ENCODE measurements at regions not wholly inside any gene's neighbourhood (a gene's known extent, or its start where the extent isn't known, plus 50 kb on each side); places are given as distances from the start of the nearest gene placed in this dataset.

DNA sequence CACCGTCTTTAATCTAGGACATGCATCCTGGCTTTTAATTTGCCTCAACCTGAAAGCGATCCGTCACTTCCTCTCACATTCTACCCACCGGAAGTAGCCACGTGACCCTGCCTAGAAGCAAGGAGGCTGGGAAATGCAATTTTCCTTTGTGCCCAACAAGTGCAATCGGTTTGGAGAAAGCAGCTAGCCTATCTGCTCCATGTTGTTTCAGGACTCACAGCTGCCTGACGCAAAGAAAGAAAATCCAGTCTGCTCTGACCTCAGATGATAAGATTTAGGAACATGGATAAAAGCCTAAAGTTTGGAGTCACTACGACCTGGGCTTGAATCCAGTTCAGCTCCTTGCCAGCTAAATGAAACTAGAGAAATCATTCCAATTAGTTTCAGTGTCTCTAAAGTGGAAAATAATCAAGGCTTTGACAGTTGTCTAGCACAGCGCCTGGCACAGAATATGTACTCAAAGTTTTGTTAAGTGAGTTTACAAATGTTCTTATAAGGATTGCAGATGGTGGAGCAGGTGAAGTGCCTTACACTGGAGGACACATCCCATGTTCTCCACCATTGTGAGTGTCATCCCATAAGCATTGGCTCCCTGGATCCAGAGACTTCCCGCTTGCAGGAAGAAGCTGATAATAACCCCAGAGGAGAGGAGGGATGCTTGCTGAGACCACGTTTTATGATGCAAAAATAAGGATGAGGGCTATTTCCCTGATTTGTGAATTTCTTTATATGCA is 553.7 kb downstream of the MN1 start:
- H2AK5ac ChIP-seq (ENCODE audit: low read depth, low read length): no peak overlapping the region
- H2AFZ ChIP-seq (ENCODE audit: low read length): peak overlapping the region; percentile 74
- no peak overlapping the region for H3K4ac ChIP-seq (ENCODE audit: low read length)
- no peak overlapping the region for H3K27ac ChIP-seq (replicated peaks; ENCODE audit: low read length)
- H3K79me1 ChIP-seq (ENCODE audit: low read depth, low read length): no peaks in the 10 kb centered on the region
- no peak overlapping the region for H3K4me3 ChIP-seq (ENCODE audit: low read length in 2 of 2)
- no peak overlapping the region for H3K4me2 ChIP-seq (ENCODE audit: insufficient read depth, low read length, poor library complexity, severe bottlenecking)
- no peak overlapping the region for H3K9ac ChIP-seq (ENCODE audit: low read depth, low read length, poor library complexity)
- peaks cover 3 to 38% of the 10 kb centered on the region in 2 donors for H3K4me1 ChIP-seq (ENCODE audit: control insufficient read depth in 2 of 2, insufficient read depth in 1 of 2, low read depth in 1 of 2, low read length in 2 of 2)
- no peak overlapping the region for H3K14ac ChIP-seq (ENCODE audit: low read length)
- no peaks in the 10 kb centered on the region for H3K36me3 ChIP-seq (replicated peaks in 1 of 2; ENCODE audit: control insufficient read depth in 2 of 2, insufficient read depth in 2 of 2, low read length in 2 of 2)
- H2BK12ac ChIP-seq (ENCODE audit: low read length): no peak overlapping the region
- peaks cover 0 to 4% of the 10 kb centered on the region in 2 donors for H3K9me3 ChIP-seq (replicated peaks in 1 of 2; ENCODE audit: control insufficient read depth in 2 of 2, insufficient read depth in 1 of 2, low read depth in 1 of 2, low read length in 2 of 2)
- no CpG with 5 or more reads among the region's 11 CpGs for WGBS, 2 donors (ENCODE audit: extremely low coverage in 2 of 2, insufficient read length in 2 of 2, insufficient replicate concordance in 1 of 2)
- no peak overlapping the region for H3K23ac ChIP-seq (ENCODE audit: low read depth, low read length, poor library complexity)
- no peak overlapping the region for H4K8ac ChIP-seq (ENCODE audit: low read depth, low read length)
- H3K18ac ChIP-seq (ENCODE audit: low read length): no peak overlapping the region
- no peak overlapping the region for H2BK15ac ChIP-seq (ENCODE audit: low read length)
- no peak overlapping the region for H2BK120ac ChIP-seq (ENCODE audit: low read depth, low read length)
- no peak for DNase-seq (ENCODE audit: low spot score)
- H4K91ac ChIP-seq (ENCODE audit: low read depth, low read length, poor library complexity): no peak overlapping the region
- H2BK5ac ChIP-seq (ENCODE audit: low read length): no peak overlapping the region
- no peaks in the 10 kb centered on the region for H3K27me3 ChIP-seq (ENCODE audit: control insufficient read depth in 3 of 3, insufficient read depth in 3 of 3, low read depth in 1 of 3, low read length in 3 of 3)

DNA sequence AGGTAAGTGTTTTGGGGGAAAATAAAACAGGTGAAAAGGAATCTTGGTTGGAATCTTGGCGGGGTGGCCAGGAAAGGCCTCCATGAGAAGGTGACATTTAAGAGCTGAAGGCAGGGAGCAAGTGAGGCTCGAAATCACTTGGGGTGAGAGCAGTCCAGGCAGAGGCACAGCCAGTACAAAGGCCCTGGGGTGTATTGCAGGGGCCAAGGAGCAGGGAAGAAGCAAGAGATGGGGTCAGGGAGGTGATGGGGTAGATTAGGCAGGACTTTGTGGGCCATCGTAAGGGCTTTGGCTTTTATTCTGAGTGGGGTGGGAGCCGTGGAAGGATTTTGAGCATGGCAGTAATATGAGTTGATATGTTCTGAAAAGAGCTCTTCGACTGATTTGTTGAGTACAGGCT is 551.1 kb downstream of the MN1 start:
- no peaks in the 10 kb centered on the region for H3K79me1 ChIP-seq (ENCODE audit: low read depth, low read length)
- peak overlapping the region; percentile 54 for H3K18ac ChIP-seq (ENCODE audit: low read length)
- no peak overlapping the region for H3K4me2 ChIP-seq (ENCODE audit: insufficient read depth, low read length, poor library complexity, severe bottlenecking)
- WGBS, 2 donors (ENCODE audit: extremely low coverage in 2 of 2, insufficient read length in 2 of 2, insufficient replicate concordance in 1 of 2): no CpG with 5 or more reads among the region's 5 CpGs
- H3K4me1 ChIP-seq (ENCODE audit: control insufficient read depth in 2 of 2, insufficient read depth in 1 of 2, low read depth in 1 of 2, low read length in 2 of 2): peaks cover 1 to 13% of the 10 kb centered on the region in 2 donors
- H3K9me3 ChIP-seq (replicated peaks in 1 of 2; ENCODE audit: control insufficient read depth in 2 of 2, insufficient read depth in 1 of 2, low read depth in 1 of 2, low read length in 2 of 2): peaks cover 2 to 14% of the 10 kb centered on the region in 2 donors
- H3K27ac ChIP-seq (replicated peaks; ENCODE audit: low read length): no peak overlapping the region
- no peak overlapping the region for H3K4me3 ChIP-seq (ENCODE audit: low read length in 2 of 2)
- H3K27me3 ChIP-seq (ENCODE audit: control insufficient read depth in 3 of 3, insufficient read depth in 3 of 3, low read depth in 1 of 3, low read length in 3 of 3): no peaks in the 10 kb centered on the region
- no peak overlapping the region for H4K8ac ChIP-seq (ENCODE audit: low read depth, low read length)
- no peak overlapping the region for H4K91ac ChIP-seq (ENCODE audit: low read depth, low read length, poor library complexity)
- no peak overlapping the region for H2BK12ac ChIP-seq (ENCODE audit: low read length)
- H2BK15ac ChIP-seq (ENCODE audit: low read length): peak overlapping the region; percentile 39
- H3K23ac ChIP-seq (ENCODE audit: low read depth, low read length, poor library complexity): no peak overlapping the region
- H2BK120ac ChIP-seq (ENCODE audit: low read depth, low read length): no peak overlapping the region
- H2AK5ac ChIP-seq (ENCODE audit: low read depth, low read length): no peak overlapping the region
- H2AFZ ChIP-seq (ENCODE audit: low read length): no peak overlapping the region
- no peak overlapping the region for H3K4ac ChIP-seq (ENCODE audit: low read length)
- no peak for DNase-seq (ENCODE audit: low spot score)
- no peak overlapping the region for H3K9ac ChIP-seq (ENCODE audit: low read depth, low read length, poor library complexity)
- no peak overlapping the region for H3K14ac ChIP-seq (ENCODE audit: low read length)
- no peaks in the 10 kb centered on the region for H3K36me3 ChIP-seq (replicated peaks in 1 of 2; ENCODE audit: control insufficient read depth in 2 of 2, insufficient read depth in 2 of 2, low read length in 2 of 2)
- no peak overlapping the region for H2BK5ac ChIP-seq (ENCODE audit: low read length)

DNA sequence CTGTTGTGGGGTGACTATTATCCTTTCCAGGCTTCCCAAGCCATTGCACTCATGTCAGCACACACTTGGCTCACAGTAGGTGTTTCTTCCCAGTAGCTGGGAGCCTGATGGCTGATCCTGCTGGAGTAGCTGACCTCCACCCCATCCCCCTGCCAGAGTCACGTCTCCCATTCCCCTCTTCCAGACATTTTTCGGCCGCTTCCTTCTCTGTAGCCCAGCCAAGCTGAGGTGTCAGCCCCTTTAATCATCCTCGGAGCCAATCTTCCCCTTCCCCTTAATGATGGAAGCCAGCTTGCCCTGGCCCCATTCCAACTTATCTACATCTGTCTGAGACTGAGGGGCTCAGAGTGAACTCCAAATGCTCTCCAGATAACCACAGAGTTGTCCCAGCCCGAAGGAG is 550.7 kb downstream of the MN1 start:
- Histone ChIP-seq H3K4me3 (ENCODE audit: low read length in 2 of 2) (no peak overlapping the region), H4K8ac (ENCODE audit: low read depth, low read length) (no peak overlapping the region), H2BK120ac (ENCODE audit: low read depth, low read length) (no peak overlapping the region), H3K4ac (ENCODE audit: low read length) (no peak overlapping the region), H2AK5ac (ENCODE audit: low read depth, low read length) (no peak overlapping the region), H3K36me3 (replicated peaks in 1 of 2; ENCODE audit: control insufficient read depth in 2 of 2, insufficient read depth in 2 of 2, low read length in 2 of 2) (no peaks in the 10 kb centered on the region), H2BK15ac (ENCODE audit: low read length) (peak overlapping the region; percentile 39), H3K18ac (ENCODE audit: low read length) (no peak overlapping the region), H2BK5ac (ENCODE audit: low read length) (no peak overlapping the region), H3K27ac (replicated peaks; ENCODE audit: low read length) (no peak overlapping the region), H3K4me1 (ENCODE audit: control insufficient read depth in 2 of 2, insufficient read depth in 1 of 2, low read depth in 1 of 2, low read length in 2 of 2) (peaks cover 1 to 9% of the 10 kb centered on the region in 2 donors), H3K23ac (ENCODE audit: low read depth, low read length, poor library complexity) (no peak overlapping the region), H3K27me3 (ENCODE audit: control insufficient read depth in 3 of 3, insufficient read depth in 3 of 3, low read depth in 1 of 3, low read length in 3 of 3) (no peaks in the 10 kb centered on the region), H3K9me3 (replicated peaks in 1 of 2; ENCODE audit: control insufficient read depth in 2 of 2, insufficient read depth in 1 of 2, low read depth in 1 of 2, low read length in 2 of 2) (peaks cover 4 to 18% of the 10 kb centered on the region in 2 donors), H3K9ac (ENCODE audit: low read depth, low read length, poor library complexity) (no peak overlapping the region), H4K91ac (ENCODE audit: low read depth, low read length, poor library complexity) (no peak overlapping the region), H3K14ac (ENCODE audit: low read length) (no peak overlapping the region), H3K4me2 (ENCODE audit: insufficient read depth, low read length, poor library complexity, severe bottlenecking) (no peak overlapping the region), H3K79me1 (ENCODE audit: low read depth, low read length) (no peaks in the 10 kb centered on the region), H2AFZ (ENCODE audit: low read length) (no peak overlapping the region), H2BK12ac (ENCODE audit: low read length) (no peak overlapping the region)
- WGBS, 2 donors (ENCODE audit: extremely low coverage in 2 of 2, insufficient read length in 2 of 2, insufficient replicate concordance in 1 of 2): no CpG with 5 or more reads among the region's 5 CpGs
- DNase-seq (ENCODE audit: low spot score): no peak

GRCh38 chr22:27251563-27251962 is 550.0 kb downstream of the MN1 start:
- Histone ChIP-seq H4K91ac (ENCODE audit: low read depth, low read length, poor library complexity) (no peak overlapping the region), H3K4me3 (ENCODE audit: low read length in 2 of 2) (no peak overlapping the region), H3K4ac (ENCODE audit: low read length) (no peak overlapping the region), H2BK5ac (ENCODE audit: low read length) (no peak overlapping the region), H3K4me1 (ENCODE audit: control insufficient read depth in 2 of 2, insufficient read depth in 1 of 2, low read depth in 1 of 2, low read length in 2 of 2) (peaks cover 1 to 6% of the 10 kb centered on the region in 2 donors), H3K4me2 (ENCODE audit: insufficient read depth, low read length, poor library complexity, severe bottlenecking) (no peak overlapping the region), H3K27me3 (ENCODE audit: control insufficient read depth in 3 of 3, insufficient read depth in 3 of 3, low read depth in 1 of 3, low read length in 3 of 3) (no peaks in the 10 kb centered on the region), H4K8ac (ENCODE audit: low read depth, low read length) (no peak overlapping the region), H3K14ac (ENCODE audit: low read length) (no peak overlapping the region), H2AFZ (ENCODE audit: low read length) (no peak overlapping the region), H3K9me3 (replicated peaks in 1 of 2; ENCODE audit: control insufficient read depth in 2 of 2, insufficient read depth in 1 of 2, low read depth in 1 of 2, low read length in 2 of 2) (peaks cover 5 to 20% of the 10 kb centered on the region in 2 donors), H2BK12ac (ENCODE audit: low read length) (no peak overlapping the region), H2BK15ac (ENCODE audit: low read length) (no peak overlapping the region), H3K18ac (ENCODE audit: low read length) (no peak overlapping the region), H3K27ac (replicated peaks; ENCODE audit: low read length) (no peak overlapping the region), H3K23ac (ENCODE audit: low read depth, low read length, poor library complexity) (no peak overlapping the region), H3K9ac (ENCODE audit: low read depth, low read length, poor library complexity) (no peak overlapping the region), H2BK120ac (ENCODE audit: low read depth, low read length) (no peak overlapping the region), H3K36me3 (replicated peaks in 1 of 2; ENCODE audit: control insufficient read depth in 2 of 2, insufficient read depth in 2 of 2, low read length in 2 of 2) (no peaks in the 10 kb centered on the region), H2AK5ac (ENCODE audit: low read depth, low read length) (no peak overlapping the region), H3K79me1 (ENCODE audit: low read depth, low read length) (no peaks in the 10 kb centered on the region)
- no CpG with 5 or more reads among the region's 2 CpGs for WGBS, 2 donors (ENCODE audit: extremely low coverage in 2 of 2, insufficient read length in 2 of 2, insufficient replicate concordance in 1 of 2)
- DNase-seq (ENCODE audit: low spot score): no peak

Measured in neuronal stem cell (in vitro differentiated cells).